ENCODE measurements at regions not wholly inside any gene's neighbourhood (a gene's known extent, or its start where the extent isn't known, plus 50 kb on each side); places are given as distances from the start of the nearest gene placed in this dataset.

DNA sequence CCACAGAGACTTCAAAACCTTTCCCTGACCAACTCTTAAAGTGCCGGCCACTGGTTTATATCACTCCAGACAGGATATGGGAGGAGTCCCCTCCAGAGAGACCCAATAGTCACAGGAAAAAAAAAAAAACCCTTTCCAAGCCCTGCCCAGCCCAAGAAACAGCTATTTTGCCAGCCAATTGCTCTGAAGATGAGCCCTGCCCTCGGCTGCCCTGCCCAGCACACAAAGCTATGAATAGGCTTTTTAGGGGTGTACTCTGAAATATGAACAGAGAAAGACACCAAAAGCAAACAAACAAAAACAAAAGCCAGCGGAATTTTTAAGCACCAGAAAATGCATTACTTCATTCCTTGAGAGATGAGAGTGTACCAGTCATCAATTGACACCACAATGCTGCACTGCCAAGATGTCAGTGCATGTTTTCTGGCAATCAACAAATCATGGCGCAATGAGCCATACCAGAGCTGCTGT is 275.1 kb downstream of the C6orf118 start:
- no peaks in the 10 kb centered on the region for H4K20me1 ChIP-seq (ENCODE audit: insufficient read depth, low read length, poor library complexity, severe bottlenecking)
- no peak for TF ChIP-seq EZH2phosphoT487 (IDR thresholded peaks at IDR 0.05; ENCODE audit: borderline replicate concordance)
- TF ChIP-seq, protein P1, sequence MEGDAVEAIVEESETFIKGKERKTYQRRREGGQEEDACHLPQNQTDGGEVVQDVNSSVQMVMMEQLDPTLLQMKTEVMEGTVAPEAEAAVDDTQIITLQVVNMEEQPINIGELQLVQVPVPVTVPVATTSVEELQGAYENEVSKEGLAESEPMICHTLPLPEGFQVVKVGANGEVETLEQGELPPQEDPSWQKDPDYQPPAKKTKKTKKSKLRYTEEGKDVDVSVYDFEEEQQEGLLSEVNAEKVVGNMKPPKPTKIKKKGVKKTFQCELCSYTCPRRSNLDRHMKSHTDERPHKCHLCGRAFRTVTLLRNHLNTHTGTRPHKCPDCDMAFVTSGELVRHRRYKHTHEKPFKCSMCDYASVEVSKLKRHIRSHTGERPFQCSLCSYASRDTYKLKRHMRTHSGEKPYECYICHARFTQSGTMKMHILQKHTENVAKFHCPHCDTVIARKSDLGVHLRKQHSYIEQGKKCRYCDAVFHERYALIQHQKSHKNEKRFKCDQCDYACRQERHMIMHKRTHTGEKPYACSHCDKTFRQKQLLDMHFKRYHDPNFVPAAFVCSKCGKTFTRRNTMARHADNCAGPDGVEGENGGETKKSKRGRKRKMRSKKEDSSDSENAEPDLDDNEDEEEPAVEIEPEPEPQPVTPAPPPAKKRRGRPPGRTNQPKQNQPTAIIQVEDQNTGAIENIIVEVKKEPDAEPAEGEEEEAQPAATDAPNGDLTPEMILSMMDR (conservative IDR thresholded peaks at IDR 0.05; ENCODE audit: low read length) = no peak

DNA sequence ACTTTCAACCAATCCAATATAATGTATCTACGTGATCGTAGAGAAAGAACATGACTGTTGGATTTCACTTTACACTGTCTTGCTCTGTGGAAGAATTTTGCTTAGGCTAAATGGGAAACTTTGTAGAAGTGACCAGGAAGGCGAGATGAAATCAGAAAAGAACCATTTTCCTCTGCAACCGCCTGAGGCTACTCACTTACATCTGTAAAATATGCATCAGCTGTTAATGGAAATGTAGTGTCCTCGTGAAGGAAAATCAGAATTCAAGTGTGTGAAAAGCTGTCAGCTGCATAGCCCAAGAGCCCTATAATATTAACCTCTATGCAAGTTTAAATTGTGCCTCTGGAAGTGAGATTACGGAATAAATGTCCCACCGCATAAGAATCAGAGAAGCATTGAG is 277.9 kb downstream of the C6orf118 start:
- Histone ChIP-seq H3K79me2 (ENCODE audit: insufficient read depth, low read length) (no peaks in the 10 kb centered on the region), H3K9me3 (ENCODE audit: insufficient read depth, low read depth, low read length) (no peaks in the 10 kb centered on the region; the same call in 1 of the 2 replicates), H2AFZ (ENCODE audit: low read length) (no peak overlapping the region), H3K36me3 (ENCODE audit: insufficient read depth, low read length) (no peaks in the 10 kb centered on the region), H3K9me2 (replicated peaks; ENCODE audit: low read depth, low read length) (no peaks in the 10 kb centered on the region), H3K27me3 (ENCODE audit: insufficient read depth, low read length, poor library complexity, severe bottlenecking) (no peaks in the 10 kb centered on the region), H3K4me1 (ENCODE audit: insufficient read depth, low read length, poor library complexity, severe bottlenecking) (no peaks in the 10 kb centered on the region), H3K4me3 (ENCODE audit: low read length, poor library complexity, severe bottlenecking) (no peak overlapping the region), H3K4me2 (ENCODE audit: low read depth, low read length, poor library complexity, severe bottlenecking) (no peak overlapping the region), H3F3A (ENCODE audit: low read depth) (no peaks in the 10 kb centered on the region), H3K9ac (ENCODE audit: low read depth, low read length, poor library complexity, severe bottlenecking) (no peak overlapping the region), H4K20me1 (ENCODE audit: insufficient read depth, low read length, poor library complexity, severe bottlenecking) (no peaks in the 10 kb centered on the region)
- TF ChIP-seq EZH2phosphoT487 (IDR thresholded peaks at IDR 0.05; ENCODE audit: borderline replicate concordance) = no peak
- TF ChIP-seq, protein P1 (conservative IDR thresholded peaks at IDR 0.05; ENCODE audit: low read length) = no peak

More for the DNA sequence above, 275.1 kb downstream of the C6orf118 start:
- Histone ChIP-seq H3K4me2 (ENCODE audit: low read depth, low read length, poor library complexity, severe bottlenecking) (no peak overlapping the region), H3F3A (ENCODE audit: low read depth) (no peaks in the 10 kb centered on the region), H3K4me3 (ENCODE audit: low read length, poor library complexity, severe bottlenecking) (no peak overlapping the region), H3K27me3 (ENCODE audit: insufficient read depth, low read length, poor library complexity, severe bottlenecking) (no peaks in the 10 kb centered on the region), H3K9me3 (ENCODE audit: insufficient read depth, low read depth, low read length) (peaks cover 3% of the 10 kb centered on the region; the same call in 1 of the 2 replicates), H3K9ac (ENCODE audit: low read depth, low read length, poor library complexity, severe bottlenecking) (no peak overlapping the region), H3K36me3 (ENCODE audit: insufficient read depth, low read length) (no peaks in the 10 kb centered on the region), H3K4me1 (ENCODE audit: insufficient read depth, low read length, poor library complexity, severe bottlenecking) (no peaks in the 10 kb centered on the region), H3K9me2 (replicated peaks; ENCODE audit: low read depth, low read length) (no peaks in the 10 kb centered on the region), H2AFZ (ENCODE audit: low read length) (no peak overlapping the region), H3K79me2 (ENCODE audit: insufficient read depth, low read length) (no peaks in the 10 kb centered on the region)

DNA sequence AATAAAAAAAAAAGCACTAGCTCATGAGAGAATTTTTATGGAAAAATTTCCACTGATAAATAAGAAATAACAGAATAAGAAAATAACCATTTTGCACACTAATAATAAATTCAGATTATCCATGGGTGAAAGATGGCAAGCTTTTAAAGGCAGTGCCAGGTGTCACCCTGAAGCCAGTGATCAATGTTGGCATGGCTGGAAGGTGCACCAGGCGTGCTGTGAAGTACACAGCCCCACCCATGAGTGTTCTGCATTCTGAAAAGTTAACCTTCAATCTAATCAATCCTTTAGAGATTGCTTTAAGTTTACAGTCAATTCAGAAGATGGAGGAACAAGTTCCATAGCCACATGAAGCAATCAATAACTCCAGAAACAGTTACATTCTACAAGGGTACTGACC is 284.4 kb downstream of the C6orf118 start:
- no peaks in the 10 kb centered on the region for H3K4me1 ChIP-seq (ENCODE audit: insufficient read depth, low read length, poor library complexity, severe bottlenecking)
- no peaks in the 10 kb centered on the region for H3K9me3 ChIP-seq (ENCODE audit: insufficient read depth, low read depth, low read length)
- no peak overlapping the region for H3K4me3 ChIP-seq (ENCODE audit: low read length, poor library complexity, severe bottlenecking)
- H3F3A ChIP-seq (ENCODE audit: low read depth) = no peaks in the 10 kb centered on the region
- no peaks in the 10 kb centered on the region for H3K9me2 ChIP-seq (replicated peaks; ENCODE audit: low read depth, low read length)
- H2AFZ ChIP-seq (ENCODE audit: low read length) = no peak overlapping the region
- no peaks in the 10 kb centered on the region for H3K79me2 ChIP-seq (ENCODE audit: insufficient read depth, low read length)
- no peaks in the 10 kb centered on the region for H3K27me3 ChIP-seq (ENCODE audit: insufficient read depth, low read length, poor library complexity, severe bottlenecking)
- TF ChIP-seq, protein P1 (conservative IDR thresholded peaks at IDR 0.05; ENCODE audit: low read length) = no peak
- no peak for TF ChIP-seq EZH2phosphoT487 (IDR thresholded peaks at IDR 0.05; ENCODE audit: borderline replicate concordance)
- H3K4me2 ChIP-seq (ENCODE audit: low read depth, low read length, poor library complexity, severe bottlenecking) = no peak overlapping the region
- no peaks in the 10 kb centered on the region for H4K20me1 ChIP-seq (ENCODE audit: insufficient read depth, low read length, poor library complexity, severe bottlenecking)
- H3K36me3 ChIP-seq (ENCODE audit: insufficient read depth, low read length) = no peaks in the 10 kb centered on the region
- no peak overlapping the region for H3K9ac ChIP-seq (ENCODE audit: low read depth, low read length, poor library complexity, severe bottlenecking)
